IPS-18a (cell line): ENCODE measurements at regions not wholly inside any gene's neighbourhood (a gene's known extent, or its start where the extent isn't known, plus 50 kb on each side); places are given as distances from the start of the nearest gene placed in this dataset.

Experiments
- H3K27ac ChIP-seq: one replicate; pipeline ENCODE4 v1.5.1; 2013; ENCODE audit warnings: low read length
- H3K27me3 ChIP-seq: one replicate; pipeline ENCODE4 v1.6.1; 2013; ENCODE audit warnings: mild to moderate bottlenecking, low read length; ENCODE audit not compliant: control insufficient read depth, insufficient read depth
- H3K36me3 ChIP-seq: one replicate; pipeline ENCODE4 v1.6.1; 2013; ENCODE audit warnings: low read depth, low read length; ENCODE audit not compliant: control insufficient read depth
- H3K4me1 ChIP-seq: one replicate; pipeline ENCODE4 v1.6.1; 2013; ENCODE audit warnings: low read depth, low read length; ENCODE audit not compliant: control insufficient read depth
- H3K4me3 ChIP-seq: one replicate; pipeline ENCODE4 v1.5.1; 2013; ENCODE audit warnings: low read length
- H3K9ac ChIP-seq: one replicate; pipeline ENCODE4 v1.6.1; 2013; ENCODE audit warnings: mild to moderate bottlenecking, low read length, moderate library complexity
- H3K9me3 ChIP-seq: one replicate; pipeline ENCODE4 v1.6.1; 2013; ENCODE audit warnings: low read depth, low read length; ENCODE audit not compliant: control insufficient read depth

GRCh38 chr10:63711867-63712716 lies 190.9 kb downstream of the REEP3 start:
- peaks cover 50% of the 10 kb centered on the region for H3K4me1 ChIP-seq
- H3K27ac ChIP-seq: no peak overlapping the region
- H3K9me3 ChIP-seq: no peaks in the 10 kb centered on the region
- no peak overlapping the region for H3K9ac ChIP-seq
- no peaks in the 10 kb centered on the region for H3K27me3 ChIP-seq
- H3K4me3 ChIP-seq: peak overlapping the region; percentile 14
- no peaks in the 10 kb centered on the region for H3K36me3 ChIP-seq

GRCh38 chr10:63712717-63713115 lies 191.5 kb downstream of the REEP3 start:
- H3K4me3 ChIP-seq: peak overlapping the region; percentile 14
- H3K36me3 ChIP-seq: no peaks in the 10 kb centered on the region
- no peaks in the 10 kb centered on the region for H3K9me3 ChIP-seq
- H3K4me1 ChIP-seq: peaks cover 52% of the 10 kb centered on the region
- no peak overlapping the region for H3K9ac ChIP-seq
- no peak overlapping the region for H3K27ac ChIP-seq
- H3K27me3 ChIP-seq: no peaks in the 10 kb centered on the region

GRCh38 chr10:63713191-63714144 lies 192.3 kb downstream of the REEP3 start:
- H3K27me3 ChIP-seq: no peaks in the 10 kb centered on the region
- H3K27ac ChIP-seq: peak overlapping the region; percentile 76
- H3K9ac ChIP-seq: peak overlapping the region; percentile 53
- no peaks in the 10 kb centered on the region for H3K36me3 ChIP-seq
- H3K4me1 ChIP-seq: peaks cover 52% of the 10 kb centered on the region
- H3K4me3 ChIP-seq: peak overlapping the region; percentile 55
- H3K9me3 ChIP-seq: no peaks in the 10 kb centered on the region

GRCh38 chr10:63716016-63716580 lies 194.9 kb downstream of the REEP3 start:
- no peak overlapping the region for H3K9ac ChIP-seq
- no peak overlapping the region for H3K27ac ChIP-seq
- H3K9me3 ChIP-seq: no peaks in the 10 kb centered on the region
- no peaks in the 10 kb centered on the region for H3K27me3 ChIP-seq
- H3K4me3 ChIP-seq: no peak overlapping the region
- peaks cover 49% of the 10 kb centered on the region for H3K4me1 ChIP-seq
- H3K36me3 ChIP-seq: no peaks in the 10 kb centered on the region

GRCh38 chr10:63717027-63717715 lies 196.0 kb downstream of the REEP3 start:
- Histone ChIP-seq H3K27me3 (no peaks in the 10 kb centered on the region), H3K27ac (no peak overlapping the region), H3K9ac (no peak overlapping the region), H3K36me3 (no peaks in the 10 kb centered on the region), H3K9me3 (no peaks in the 10 kb centered on the region), H3K4me1 (peaks cover 38% of the 10 kb centered on the region), H3K4me3 (no peak overlapping the region)

- Histone ChIP-seq H3K4me1 (peaks cover 30% of the 10 kb centered on the region), H3K36me3 (no peaks in the 10 kb centered on the region), H3K27me3 (no peaks in the 10 kb centered on the region), H3K9me3 (no peaks in the 10 kb centered on the region), H3K27ac (no peak overlapping the region), H3K4me3 (no peak overlapping the region), H3K9ac (no peak overlapping the region)
Observed at GRCh38 chr10:63718006-63718405, 196.8 kb downstream of the REEP3 start.

GRCh38 chr10:63718421-63718820 lies 197.2 kb downstream of the REEP3 start:
- Histone ChIP-seq H3K27ac (no peak overlapping the region), H3K4me1 (peaks cover 29% of the 10 kb centered on the region), H3K27me3 (no peaks in the 10 kb centered on the region), H3K36me3 (no peaks in the 10 kb centered on the region), H3K9ac (no peak overlapping the region), H3K9me3 (no peaks in the 10 kb centered on the region), H3K4me3 (no peak overlapping the region)

- H3K9ac ChIP-seq: no peak overlapping the region
- no peak overlapping the region for H3K27ac ChIP-seq
- H3K27me3 ChIP-seq: no peaks in the 10 kb centered on the region
- H3K9me3 ChIP-seq: no peaks in the 10 kb centered on the region
- H3K4me3 ChIP-seq: no peak overlapping the region
- peaks cover 20% of the 10 kb centered on the region for H3K4me1 ChIP-seq
- H3K36me3 ChIP-seq: no peaks in the 10 kb centered on the region
Observed at GRCh38 chr10:63719226-63719856, 198.1 kb downstream of the REEP3 start.

- H3K4me3 ChIP-seq: no peak overlapping the region
- H3K4me1 ChIP-seq: peaks cover 17% of the 10 kb centered on the region
- H3K27me3 ChIP-seq: no peaks in the 10 kb centered on the region
- H3K36me3 ChIP-seq: no peaks in the 10 kb centered on the region
- H3K9me3 ChIP-seq: no peaks in the 10 kb centered on the region
- H3K9ac ChIP-seq: no peak overlapping the region
- H3K27ac ChIP-seq: no peak overlapping the region
Observed at GRCh38 chr10:63720072-63720537, 198.9 kb downstream of the REEP3 start.

- Histone ChIP-seq H3K27me3 (no peaks in the 10 kb centered on the region), H3K36me3 (no peaks in the 10 kb centered on the region), H3K27ac (no peak overlapping the region), H3K9ac (no peak overlapping the region), H3K9me3 (no peaks in the 10 kb centered on the region), H3K4me1 (peaks cover 16% of the 10 kb centered on the region), H3K4me3 (no peak overlapping the region)
Observed at GRCh38 chr10:63720676-63721075, 199.5 kb downstream of the REEP3 start.
